ENCODE measurements at regions not wholly inside any gene's neighbourhood (a gene's known extent, or its start where the extent isn't known, plus 50 kb on each side); places are given as distances from the start of the nearest gene placed in this dataset.

- DNase-seq (ENCODE audit: low spot score) = peak; percentile 36
Measured at GRCh38 chr22:34055525-34056200, 135.4 kb upstream of the LARGE1 start.

- no peak for DNase-seq (ENCODE audit: low spot score)
Measured at GRCh38 chr22:34057726-34058125, 137.4 kb upstream of the LARGE1 start.

GRCh38 chr22:34064696-34065095 lies 144.4 kb upstream of the LARGE1 start:
- no peak for DNase-seq (ENCODE audit: low spot score)

- no peak for DNase-seq (ENCODE audit: low spot score)
Measured at GRCh38 chr22:34067031-34067430, 146.8 kb upstream of the LARGE1 start.

GRCh38 chr22:34068001-34068400 lies 147.7 kb upstream of the LARGE1 start:
- no peak for DNase-seq (ENCODE audit: low spot score)

DNA sequence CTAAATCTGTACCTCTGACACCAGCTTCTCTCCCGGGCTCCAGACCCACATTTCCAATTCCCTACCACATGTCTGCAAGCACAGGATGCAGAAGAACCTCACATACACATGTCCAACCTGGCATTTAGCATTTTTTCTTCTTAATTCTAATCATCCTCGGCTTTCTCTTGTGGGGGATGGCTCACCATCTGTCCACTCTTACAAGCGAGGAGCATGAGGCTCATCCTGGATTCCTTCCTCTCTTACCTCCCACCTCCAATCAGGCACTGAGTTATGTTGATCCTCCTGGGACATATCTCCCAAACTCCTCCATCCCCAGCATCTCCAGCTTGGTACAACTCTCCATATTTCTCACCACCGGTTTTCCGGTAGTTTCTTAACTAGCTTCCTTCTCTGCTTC lies 149.8 kb upstream of the LARGE1 start:
- DNase-seq (ENCODE audit: low spot score) = no peak

DNA sequence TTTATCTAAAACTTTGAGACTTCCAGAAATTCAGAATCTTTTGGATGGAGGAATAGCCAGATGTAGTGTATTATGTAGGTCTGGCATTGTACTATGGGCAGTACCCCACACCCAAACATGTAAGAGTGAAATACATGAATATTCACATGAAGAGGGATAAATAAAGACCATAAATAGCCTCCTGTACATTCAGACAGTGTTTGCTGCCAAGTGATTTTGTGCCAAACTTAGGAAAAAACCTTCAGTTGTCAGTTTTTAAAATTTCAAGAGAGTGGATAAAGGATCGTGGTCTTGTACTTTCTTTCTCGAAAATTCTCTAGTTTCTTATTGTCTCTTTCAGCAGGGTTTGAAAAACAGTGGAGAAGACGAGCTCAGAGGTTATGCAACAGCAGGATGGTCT lies 150.3 kb upstream of the LARGE1 start:
- no peak for DNase-seq (ENCODE audit: low spot score)

- no peak for DNase-seq (ENCODE audit: low spot score)
Measured at GRCh38 chr22:34072585-34072984, 152.3 kb upstream of the LARGE1 start.

DNA sequence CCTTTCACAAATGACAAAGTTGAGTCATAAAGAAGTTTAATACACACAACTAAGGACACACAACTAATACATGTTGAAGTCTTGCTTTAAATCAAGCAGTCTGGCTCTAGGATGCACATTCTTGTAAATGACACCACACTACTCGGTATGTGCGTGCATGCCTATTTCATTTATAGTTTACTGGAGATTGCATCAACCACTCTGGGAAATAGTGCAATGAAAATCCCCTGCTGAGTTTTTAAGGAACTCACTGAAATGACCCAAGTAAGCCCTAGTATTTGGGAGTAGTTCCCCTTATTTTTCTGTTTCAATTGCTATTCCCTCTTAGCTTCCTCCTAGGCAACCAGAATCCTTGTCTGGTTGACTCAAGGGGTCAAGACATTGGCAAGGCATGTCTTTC lies 160.2 kb upstream of the LARGE1 start:
- no peak for DNase-seq (ENCODE audit: low spot score)

DNA sequence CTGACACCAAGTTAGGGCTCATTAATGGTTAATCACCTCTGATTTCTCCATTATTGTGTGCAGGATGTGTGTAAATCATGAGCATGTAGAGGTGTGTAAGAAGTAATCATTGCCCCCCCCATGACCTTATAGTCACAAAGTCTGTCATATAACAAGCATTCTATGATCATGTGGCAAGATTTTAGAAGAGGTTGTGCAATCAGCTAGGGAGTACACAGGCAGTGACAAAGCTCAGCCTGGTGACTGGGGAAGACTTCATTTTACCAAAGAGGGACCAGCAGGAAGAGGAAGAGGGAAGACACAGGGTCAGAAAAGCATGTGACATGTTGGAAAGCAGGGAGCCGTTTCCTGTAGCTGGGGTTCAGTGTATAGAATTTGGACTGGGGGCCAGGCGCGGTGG lies 176.5 kb upstream of the LARGE1 start:
- DNase-seq (ENCODE audit: low spot score) = no peak

GRCh38 chr22:34099278-34099677 lies 179.0 kb upstream of the LARGE1 start:
- DNase-seq (ENCODE audit: low spot score) = no peak

DNA sequence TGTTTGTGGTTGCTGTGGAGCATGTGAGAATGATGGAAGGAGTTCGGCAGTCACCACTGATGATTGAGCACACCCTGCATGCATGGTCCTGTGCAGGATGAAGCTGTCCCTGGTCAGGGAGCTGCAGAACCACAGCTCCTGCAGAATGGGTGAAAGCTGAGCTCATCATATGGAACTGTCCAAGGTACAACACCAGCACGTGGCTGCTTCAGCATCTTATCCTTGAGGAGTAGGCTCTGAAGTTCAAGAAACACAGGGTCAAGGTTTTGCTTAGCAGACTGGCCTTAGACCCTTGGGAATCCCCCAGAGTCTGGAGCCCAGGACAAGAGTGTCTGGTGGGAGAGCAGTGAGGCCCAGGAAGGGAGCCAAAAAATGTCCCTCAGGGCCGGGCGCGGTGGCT lies 182.4 kb upstream of the LARGE1 start:
- DNase-seq (ENCODE audit: low spot score) = peak; percentile 6

- peak; percentile 48 for DNase-seq (ENCODE audit: low spot score)
Measured at GRCh38 chr22:34105461-34106062, 185.3 kb upstream of the LARGE1 start.

GRCh38 chr22:34108168-34108567 lies 187.9 kb upstream of the LARGE1 start:
- no peak for DNase-seq (ENCODE audit: low spot score)

DNA sequence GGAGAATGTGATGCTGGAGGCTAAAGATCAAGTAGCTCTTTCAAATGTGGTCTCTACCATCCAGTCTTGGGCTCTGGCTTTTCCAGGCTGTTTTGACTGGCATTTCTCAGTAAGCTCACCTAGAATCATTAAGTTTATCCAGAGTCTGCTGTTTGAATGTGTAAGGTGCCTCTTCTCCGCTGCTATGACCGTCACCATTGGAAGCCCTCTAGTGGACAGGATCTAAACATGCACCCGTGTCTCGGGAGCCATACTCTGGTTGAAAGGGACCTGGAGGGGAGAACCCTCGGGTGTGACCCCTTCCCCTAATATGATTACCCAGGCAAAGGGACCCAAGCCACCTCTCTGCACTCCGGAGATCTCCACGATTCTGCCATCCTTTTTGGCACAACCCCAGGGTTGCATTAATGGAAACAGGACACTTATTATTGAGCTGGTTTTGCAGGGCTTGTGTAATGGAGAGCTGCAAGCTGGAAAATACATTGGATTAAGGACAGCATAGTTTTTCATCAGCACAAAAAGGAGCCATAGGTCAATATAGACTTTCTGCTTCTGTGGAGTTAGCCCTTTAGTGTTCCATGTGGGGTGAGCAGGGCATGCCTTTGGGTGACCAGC lies 191.0 kb upstream of the LARGE1 start:
- peak; percentile 44 for DNase-seq (ENCODE audit: low spot score)

GRCh38 chr22:34113381-34113780 lies 193.1 kb upstream of the LARGE1 start:
- no peak for DNase-seq (ENCODE audit: low spot score)

DNA sequence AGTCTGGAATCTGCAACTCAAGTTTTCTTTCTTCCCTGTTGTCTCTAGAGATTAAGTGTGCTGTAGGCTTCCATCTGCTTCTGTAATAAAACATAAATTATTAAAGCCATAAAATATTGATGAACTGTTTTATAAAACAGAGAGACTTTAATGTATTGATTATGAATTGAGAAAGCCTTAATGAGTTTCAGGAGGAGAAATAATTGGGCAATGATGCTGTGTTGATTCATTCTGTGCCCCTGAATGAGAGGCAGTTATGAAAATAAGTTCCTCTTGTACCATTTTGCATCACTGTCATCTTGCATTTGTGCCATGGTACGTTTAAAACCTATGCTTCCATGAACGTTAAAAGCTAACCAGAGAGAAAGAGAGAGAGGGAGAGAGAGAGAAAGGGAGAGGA lies 194.1 kb upstream of the LARGE1 start:
- DNase-seq (ENCODE audit: low spot score) = no peak

GRCh38 chr22:34115722-34116121 lies 195.4 kb upstream of the LARGE1 start:
- no peak for DNase-seq (ENCODE audit: low spot score)

DNA sequence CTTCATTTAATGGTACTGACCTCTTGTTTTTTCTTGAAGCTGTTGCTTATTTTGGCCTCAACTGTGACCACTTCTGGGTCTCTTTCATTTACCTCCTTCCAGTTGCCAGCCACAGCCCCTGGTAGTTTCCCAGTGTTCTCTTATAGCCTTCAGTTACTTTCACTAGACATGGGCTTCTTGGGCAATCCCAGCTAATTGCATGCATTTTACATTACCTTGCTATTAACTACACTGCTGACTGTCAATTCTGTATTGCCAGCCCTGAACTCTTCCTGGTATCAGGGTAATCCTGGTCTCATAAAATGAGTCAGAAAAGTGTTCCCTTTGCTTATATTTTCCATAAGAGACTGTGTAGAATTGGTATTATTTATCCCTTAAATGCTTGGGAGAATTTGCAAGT lies 195.8 kb upstream of the LARGE1 start:
- DNase-seq (ENCODE audit: low spot score) = no peak

DNA sequence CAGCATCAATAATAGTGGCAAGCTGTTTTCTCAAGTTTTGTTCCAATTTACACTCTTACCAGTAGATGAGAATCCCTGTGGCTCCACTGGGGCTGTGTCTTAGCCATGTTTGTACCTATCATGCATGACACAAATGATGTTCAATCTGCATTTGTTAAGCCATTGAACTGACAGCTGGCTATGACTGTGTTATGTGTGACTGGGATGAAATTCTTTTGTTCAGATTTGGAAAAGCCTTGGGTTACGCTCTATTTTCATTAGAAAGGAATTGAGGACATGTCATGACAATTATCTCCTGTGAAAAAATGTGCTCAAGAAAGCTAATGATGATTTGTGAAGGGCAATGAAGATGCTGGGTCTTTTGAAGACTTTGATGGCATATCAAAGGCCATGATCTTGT lies 201.8 kb upstream of the LARGE1 start:
- DNase-seq (ENCODE audit: low spot score) = no peak

- no peak for DNase-seq (ENCODE audit: low spot score)
Measured at GRCh38 chr22:34129691-34130486, 209.6 kb upstream of the LARGE1 start.

GRCh38 chr22:34135749-34136148 lies 215.5 kb upstream of the LARGE1 start:
- no peak for DNase-seq (ENCODE audit: low spot score)

GRCh38 chr22:34150023-34150422 lies 229.7 kb upstream of the LARGE1 start:
- DNase-seq (ENCODE audit: low spot score) = no peak
